Fibroblast of pulmonary artery (primary cell): ENCODE measurements at regions not wholly inside any gene's neighbourhood (a gene's known extent, or its start where the extent isn't known, plus 50 kb on each side); places are given as distances from the start of the nearest gene placed in this dataset.
"Not testable (repeated sequence)": the region's sequence is repeated elsewhere in the genome, so short reads cannot be mapped to it uniquely, and the experiment has no call there.

Experiments used
- DNase-seq: peaks from one replicate; pipeline ENCODE4 v3.0.0-alpha.2; 2010; ENCODE audit warnings: low read depth
- H3K4me3 ChIP-seq: replicated peaks from 2 replicates; pipeline ENCODE4 v1.5.1; 2011; ENCODE audit warnings: low read depth, mild to moderate bottlenecking, control low read depth, low read length, moderate library complexity
- CTCF ChIP-seq: IDR thresholded peaks from 2 replicates; pipeline ENCODE4 v1.5.1; 2011; ENCODE audit warnings: mild to moderate bottlenecking, control low read depth, low read length, inconsistent platforms; ENCODE audit errors: missing control alignments

DNA sequence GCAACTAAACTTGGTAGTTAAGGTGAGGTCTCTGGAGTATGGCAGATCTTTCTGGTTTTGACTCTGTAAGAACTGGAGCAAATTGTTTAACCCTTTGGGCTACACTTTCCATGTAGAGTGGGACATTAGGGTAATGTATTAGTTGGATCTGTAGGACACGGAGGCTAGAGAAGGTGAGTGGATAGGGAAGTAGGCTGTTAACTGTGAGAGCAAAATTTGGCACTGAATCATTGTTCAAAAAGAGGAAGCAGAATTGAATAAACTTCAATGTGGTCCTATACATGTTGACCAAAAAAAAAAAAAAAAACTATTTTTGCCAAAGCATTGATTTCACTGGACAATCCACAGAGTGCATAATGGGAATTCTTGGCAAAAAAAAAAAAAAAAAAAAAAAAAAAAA, 370.2 kb upstream of the CHORDC1 start:
- H3K4me3 ChIP-seq: no peak overlapping the region
- TF ChIP-seq CTCF: no peak
- DNase-seq: no peak

DNA sequence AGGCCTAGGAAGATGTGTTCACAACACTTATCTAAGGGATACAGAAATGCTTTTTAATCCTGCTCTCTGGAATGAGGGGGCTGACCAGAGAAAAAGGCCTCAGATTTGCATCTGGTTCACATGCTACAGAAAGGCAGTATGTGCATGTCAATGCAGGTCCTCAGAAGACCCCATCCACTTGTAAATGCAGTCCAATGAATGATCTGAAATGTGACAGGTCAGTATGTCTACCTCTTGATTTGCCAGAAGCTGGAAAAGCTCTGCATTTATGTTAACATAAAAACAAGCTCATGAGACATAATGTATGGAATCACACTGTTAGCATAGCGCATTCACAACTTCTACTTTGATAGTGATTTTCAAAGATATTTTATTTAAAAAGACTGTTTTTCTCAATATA, 367.4 kb upstream of the CHORDC1 start:
- no peak overlapping the region for H3K4me3 ChIP-seq
- DNase-seq: no peak
- TF ChIP-seq CTCF: no peak

GRCh38 chr11:90589735-90590134, 366.9 kb upstream of the CHORDC1 start:
- no peak for TF ChIP-seq CTCF

DNA sequence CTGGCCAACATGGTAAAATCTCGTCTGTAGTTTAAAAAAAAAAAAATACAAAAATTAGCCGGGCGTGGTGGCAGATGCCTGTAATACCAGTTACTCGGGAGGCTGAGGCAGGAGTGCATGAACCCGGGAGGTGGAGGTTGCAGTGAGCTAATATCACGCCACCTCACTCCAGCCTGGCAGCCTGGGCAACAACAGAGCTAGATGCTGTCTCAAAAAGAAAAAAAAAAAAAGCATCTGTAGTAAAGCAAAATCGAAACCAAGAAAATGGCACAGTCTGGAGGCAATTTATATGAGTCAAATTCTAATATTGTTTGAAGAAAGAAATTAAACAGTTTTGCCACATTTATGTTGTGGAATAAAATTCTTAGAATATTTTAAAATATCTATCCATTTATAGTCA, 365.0 kb upstream of the CHORDC1 start:
- H3K4me3 ChIP-seq: no peak overlapping the region
- no peak for TF ChIP-seq CTCF
- DNase-seq: no peak

More at GRCh38 chr11:90589735-90590134, 366.9 kb upstream of the CHORDC1 start:
- no peak for DNase-seq
- no peak overlapping the region for H3K4me3 ChIP-seq

GRCh38 chr11:90585491-90585890, 362.6 kb upstream of the CHORDC1 start:
- H3K4me3 ChIP-seq: no peak overlapping the region
- DNase-seq: no peak
- no peak for TF ChIP-seq CTCF

GRCh38 chr11:90582999-90583398, 360.1 kb upstream of the CHORDC1 start:
- DNase-seq, H3K4me3 ChIP-seq: not testable (repeated sequence)

GRCh38 chr11:90564531-90564930, 341.7 kb upstream of the CHORDC1 start:
- DNase-seq: no peak
- no peak for TF ChIP-seq CTCF
- no peak overlapping the region for H3K4me3 ChIP-seq

GRCh38 chr11:90558328-90558865, 335.5 kb upstream of the CHORDC1 start:
- no peak overlapping the region for H3K4me3 ChIP-seq
- no peak for TF ChIP-seq CTCF
- no peak for DNase-seq
